Cardiac fibroblast (primary cell): ENCODE measurements at regions not wholly inside any gene's neighbourhood (a gene's known extent, or its start where the extent isn't known, plus 50 kb on each side); places are given as distances from the start of the nearest gene placed in this dataset.
A peak's percentile ranks its signal among the peaks of the same experiment; 100 is the strongest.

Experiments used
- DNase-seq, 2 donors: peaks; one replicate each; pipeline versions ENCODE4 v3.0.0 to v3.0.0-alpha.2; 2010; ENCODE audit warnings: low read depth in 2 of 2
- H3K4me3 ChIP-seq, 2 donors: replicated peaks in 1 of 2; 1 replicate in 1 of 2; 2 replicates in 1 of 2; pipeline ENCODE4 v1.5.1; 2011; ENCODE audit warnings: low read depth in 2 of 2, low read length in 2 of 2, mild to moderate bottlenecking in 2 of 2, moderate library complexity in 1 of 2
- TF ChIP-seq, protein P1 (sequence below): IDR thresholded peaks from one replicate; pipeline ENCODE4 v1.5.1; 2011; ENCODE audit warnings: low read depth, mild to moderate bottlenecking, low read length, inconsistent platforms

DNA sequence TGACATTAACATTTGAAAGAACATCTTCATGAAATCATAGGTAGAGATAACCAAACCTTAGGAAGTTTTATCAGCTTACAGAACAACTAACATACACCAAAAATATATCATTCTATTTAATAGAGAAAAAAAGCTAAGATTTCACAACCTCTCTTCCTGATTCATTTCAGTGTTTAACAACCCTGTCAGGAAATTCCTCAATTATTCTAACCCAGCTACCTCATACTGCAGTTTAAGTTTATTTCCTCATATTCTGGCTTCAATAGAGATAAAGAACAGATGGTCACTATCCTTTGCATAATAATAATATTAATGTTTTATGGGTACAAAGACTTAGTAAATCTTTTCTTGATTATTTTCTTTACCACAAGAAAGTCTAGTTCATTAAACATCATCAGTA, 112.9 kb upstream of the HSF2 start:
- no peak overlapping the region for H3K4me3 ChIP-seq
- DNase-seq, result peak in 1 of 2 donors; percentile 5
- TF ChIP-seq, protein P1, sequence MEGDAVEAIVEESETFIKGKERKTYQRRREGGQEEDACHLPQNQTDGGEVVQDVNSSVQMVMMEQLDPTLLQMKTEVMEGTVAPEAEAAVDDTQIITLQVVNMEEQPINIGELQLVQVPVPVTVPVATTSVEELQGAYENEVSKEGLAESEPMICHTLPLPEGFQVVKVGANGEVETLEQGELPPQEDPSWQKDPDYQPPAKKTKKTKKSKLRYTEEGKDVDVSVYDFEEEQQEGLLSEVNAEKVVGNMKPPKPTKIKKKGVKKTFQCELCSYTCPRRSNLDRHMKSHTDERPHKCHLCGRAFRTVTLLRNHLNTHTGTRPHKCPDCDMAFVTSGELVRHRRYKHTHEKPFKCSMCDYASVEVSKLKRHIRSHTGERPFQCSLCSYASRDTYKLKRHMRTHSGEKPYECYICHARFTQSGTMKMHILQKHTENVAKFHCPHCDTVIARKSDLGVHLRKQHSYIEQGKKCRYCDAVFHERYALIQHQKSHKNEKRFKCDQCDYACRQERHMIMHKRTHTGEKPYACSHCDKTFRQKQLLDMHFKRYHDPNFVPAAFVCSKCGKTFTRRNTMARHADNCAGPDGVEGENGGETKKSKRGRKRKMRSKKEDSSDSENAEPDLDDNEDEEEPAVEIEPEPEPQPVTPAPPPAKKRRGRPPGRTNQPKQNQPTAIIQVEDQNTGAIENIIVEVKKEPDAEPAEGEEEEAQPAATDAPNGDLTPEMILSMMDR, result no peak

DNA sequence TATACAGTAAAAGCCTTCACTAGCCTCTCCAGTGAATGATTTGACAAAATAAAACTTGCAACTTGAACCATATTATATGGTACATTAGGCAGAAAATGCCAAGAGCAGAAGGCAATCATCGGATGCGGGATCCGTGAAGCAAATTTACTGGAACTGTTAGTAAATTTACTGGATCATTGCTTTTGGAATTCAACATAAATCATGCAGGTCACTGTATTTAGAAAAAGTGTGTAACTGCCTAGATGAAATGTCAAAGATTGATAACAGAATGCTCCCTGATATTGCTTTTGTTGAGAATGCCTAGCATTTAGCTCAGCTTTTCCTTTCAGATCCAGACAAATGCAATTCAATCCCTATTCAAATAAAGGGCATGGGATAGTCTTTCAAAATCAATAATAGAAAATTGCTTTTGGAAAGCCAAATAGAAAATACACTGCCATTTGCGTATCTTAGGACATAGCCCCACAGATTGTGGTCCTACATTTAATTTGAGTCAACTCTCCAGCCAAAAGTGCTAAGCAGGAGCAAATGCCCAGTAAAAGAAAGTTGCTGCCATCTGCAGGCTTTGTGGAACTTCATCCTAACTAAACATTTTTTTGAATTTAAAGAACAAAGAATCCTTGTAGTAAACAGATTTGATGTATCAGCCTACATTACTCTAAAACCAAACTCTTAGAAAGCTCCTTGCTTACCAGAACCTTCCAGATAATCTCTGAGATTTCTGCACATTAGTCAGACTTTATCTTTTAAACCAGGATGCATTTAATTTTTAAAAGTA, 109.5 kb upstream of the HSF2 start:
- H3K4me3 ChIP-seq, result no peak overlapping the region
- DNase-seq, result peak; percentile 6 to 14
- TF ChIP-seq, protein P1, result no peak

GRCh38 chr6:122297010-122297409, 102.4 kb upstream of the HSF2 start:
- TF ChIP-seq, protein P1, result no peak
- H3K4me3 ChIP-seq, result no peak overlapping the region
- DNase-seq, result no peak

GRCh38 chr6:122302067-122302466, 97.4 kb upstream of the HSF2 start:
- no peak for DNase-seq
- TF ChIP-seq, protein P1, result no peak
- H3K4me3 ChIP-seq, result no peak overlapping the region

DNA sequence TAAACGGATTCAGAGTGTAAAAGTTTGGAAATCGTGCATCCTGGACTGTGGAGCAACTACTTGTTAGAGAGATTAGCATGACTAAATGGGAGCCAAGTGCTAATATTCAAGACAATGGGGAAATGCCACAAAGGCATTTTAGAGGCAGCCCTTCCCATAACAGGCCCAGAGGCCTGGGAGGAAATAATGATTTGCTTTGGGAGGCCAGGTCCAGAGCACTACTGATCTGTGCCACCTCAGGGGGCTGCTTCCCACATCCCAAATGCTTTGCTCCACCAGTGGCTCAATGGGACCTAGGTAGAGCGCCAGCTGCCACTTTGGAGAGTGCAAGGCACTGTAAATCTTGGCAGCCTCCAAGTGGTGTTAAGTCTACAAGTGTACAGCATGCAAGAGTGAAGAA, 91.9 kb upstream of the HSF2 start:
- TF ChIP-seq, protein P1, result no peak
- H3K4me3 ChIP-seq, result no peak overlapping the region
- no peak for DNase-seq

DNA sequence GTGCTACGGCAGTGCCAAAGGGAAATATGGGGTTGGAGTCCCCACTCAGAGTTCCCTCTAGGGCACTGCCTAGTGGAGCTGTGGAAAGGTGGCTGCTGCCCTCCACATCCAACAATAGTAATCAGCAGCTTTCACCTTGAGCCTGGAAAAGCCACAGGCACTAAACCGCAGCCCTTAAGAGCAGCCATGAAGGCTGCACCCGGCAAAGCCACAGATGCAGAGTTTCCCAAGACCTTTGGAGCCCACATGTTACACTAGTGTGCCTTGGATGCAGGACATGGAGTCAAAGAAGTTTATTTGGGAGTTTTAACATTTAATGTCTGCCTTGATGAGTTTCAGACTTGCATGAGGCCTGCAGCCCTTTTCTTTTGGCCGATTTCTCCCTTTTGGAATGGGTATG, 91.4 kb upstream of the HSF2 start:
- TF ChIP-seq, protein P1, result no peak
- no peak for DNase-seq

GRCh38 chr6:122315842-122316241, 83.6 kb upstream of the HSF2 start:
- no peak overlapping the region for H3K4me3 ChIP-seq
- TF ChIP-seq, protein P1, result no peak
- DNase-seq, result no peak

More for the DNA sequence above, 91.4 kb upstream of the HSF2 start:
- H3K4me3 ChIP-seq, result no peak overlapping the region
